WTC11 (cell line): ENCODE measurements at regions not wholly inside any gene's neighbourhood (a gene's known extent, or its start where the extent isn't known, plus 50 kb on each side); places are given as distances from the start of the nearest gene placed in this dataset.

ENCODE experiments used
- ESRRA ChIP-seq: sonication (generic); formaldehyde crosslinking; IDR thresholded peaks from 2 replicates; pipeline ENCODE4 v1.8.1; 2022; ENCODE audit warnings: mild to moderate bottlenecking, missing genetic modification reagents, borderline replicate concordance
- TF ChIP-seq, protein P1 (sequence below): fragments of 200-600 bp; IDR thresholded peaks from 2 replicates; pipeline ENCODE4 v1.8.0; 2022; ENCODE audit warnings: antibody characterized with exemption

DNA sequence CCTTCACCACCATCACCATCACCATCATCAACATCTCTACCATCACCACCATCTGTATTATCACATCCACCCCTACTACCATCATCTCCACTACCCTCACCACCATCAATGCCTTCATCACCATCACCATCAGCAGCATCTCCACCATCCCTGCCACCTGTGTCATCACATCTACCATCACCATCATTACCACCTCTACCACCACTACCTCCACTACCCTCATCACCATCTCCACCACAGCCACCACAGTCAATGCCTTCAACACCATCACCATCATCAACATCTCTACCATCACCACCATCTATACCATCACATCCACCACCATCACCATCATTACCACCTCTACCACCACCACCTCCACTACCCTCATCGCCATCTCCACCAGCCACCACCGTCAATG is 196.7 kb downstream of the SHQ1 start:
- TF ChIP-seq ESRRA (CRISPR knock-in tag), result no peak
- TF ChIP-seq, protein P1, sequence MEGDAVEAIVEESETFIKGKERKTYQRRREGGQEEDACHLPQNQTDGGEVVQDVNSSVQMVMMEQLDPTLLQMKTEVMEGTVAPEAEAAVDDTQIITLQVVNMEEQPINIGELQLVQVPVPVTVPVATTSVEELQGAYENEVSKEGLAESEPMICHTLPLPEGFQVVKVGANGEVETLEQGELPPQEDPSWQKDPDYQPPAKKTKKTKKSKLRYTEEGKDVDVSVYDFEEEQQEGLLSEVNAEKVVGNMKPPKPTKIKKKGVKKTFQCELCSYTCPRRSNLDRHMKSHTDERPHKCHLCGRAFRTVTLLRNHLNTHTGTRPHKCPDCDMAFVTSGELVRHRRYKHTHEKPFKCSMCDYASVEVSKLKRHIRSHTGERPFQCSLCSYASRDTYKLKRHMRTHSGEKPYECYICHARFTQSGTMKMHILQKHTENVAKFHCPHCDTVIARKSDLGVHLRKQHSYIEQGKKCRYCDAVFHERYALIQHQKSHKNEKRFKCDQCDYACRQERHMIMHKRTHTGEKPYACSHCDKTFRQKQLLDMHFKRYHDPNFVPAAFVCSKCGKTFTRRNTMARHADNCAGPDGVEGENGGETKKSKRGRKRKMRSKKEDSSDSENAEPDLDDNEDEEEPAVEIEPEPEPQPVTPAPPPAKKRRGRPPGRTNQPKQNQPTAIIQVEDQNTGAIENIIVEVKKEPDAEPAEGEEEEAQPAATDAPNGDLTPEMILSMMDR, result no peak
